Smooth muscle cell (in vitro differentiated cells): ENCODE measurements at regions not wholly inside any gene's neighbourhood (a gene's known extent, or its start where the extent isn't known, plus 50 kb on each side); places are given as distances from the start of the nearest gene placed in this dataset.

Source experiments
- DNase-seq: peaks from one replicate; lab custom pipeline; 2025; ENCODE audit not compliant: unreplicated experiment; lab: John Stamatoyannopoulos, UW
- H2AFZ ChIP-seq: fragments of 200-600 bp; sonication (generic); 2 replicates; pipeline ENCODE4 v1.6.0; 2016; ENCODE audit warnings: antibody characterized with exemption, low read depth, mild to moderate bottlenecking
- H3F3A ChIP-seq: fragments of 200-600 bp; sonication (generic); 2 replicates; pipeline ENCODE4 v1.6.0; 2017; ENCODE audit warnings: antibody characterized with exemption, low read depth
- H3K27ac ChIP-seq: fragments of 200-600 bp; sonication (generic); 2 replicates; pipeline ENCODE4 v1.5.1; 2016; ENCODE audit warnings: low read depth, mild to moderate bottlenecking
- H3K27me3 ChIP-seq: fragments of 200-600 bp; sonication (generic); 2 replicates; pipeline ENCODE4 v1.6.1; 2016; ENCODE audit warnings: low read depth, mild to moderate bottlenecking
- H3K36me3 ChIP-seq: fragments of 200-600 bp; sonication (generic); 2 replicates; pipeline ENCODE4 v1.5.1; 2016; ENCODE audit warnings: low read depth
- H3K4me1 ChIP-seq: fragments of 200-600 bp; sonication (generic); 2 replicates; pipeline ENCODE4 v1.5.1; 2016; ENCODE audit warnings: low read depth
- H3K4me2 ChIP-seq: fragments of 200-600 bp; sonication (generic); 2 replicates; pipeline ENCODE4 v1.6.0; 2016; ENCODE audit warnings: mild to moderate bottlenecking
- H3K4me3 ChIP-seq: fragments of 200-600 bp; sonication (generic); 2 replicates; pipeline ENCODE4 v1.5.1; 2016; ENCODE audit warnings: mild to moderate bottlenecking
- H3K79me2 ChIP-seq: fragments of 200-600 bp; sonication (generic); 2 replicates; pipeline ENCODE4 v1.6.0; 2016; ENCODE audit warnings: low read depth, mild to moderate bottlenecking
- H3K9ac ChIP-seq: fragments of 200-600 bp; sonication (generic); 2 replicates; pipeline ENCODE4 v1.6.0; 2016; ENCODE audit warnings: low read depth
- H3K9me3 ChIP-seq: fragments of 200-600 bp; sonication (generic); replicated peaks from 2 replicates; pipeline ENCODE4 v1.5.1; 2016; ENCODE audit warnings: low read depth
- H4K20me1 ChIP-seq: fragments of 200-600 bp; sonication (generic); 2 replicates; pipeline ENCODE4 v1.6.0; 2016; ENCODE audit warnings: low read depth
- WGBS: methylation state at CpG from one replicate; pipeline ENCODE4 v1.1.7; 2016; ENCODE audit warnings: low lambda C conversion rate; 5-methylcytosine and 5-hydroxymethylcytosine counted together
- TF ChIP-seq, protein P1 (sequence below): fragments of 200-600 bp; sonication (generic); IDR thresholded peaks from 2 replicates; pipeline ENCODE4 v1.5.1; 2017; ENCODE audit warnings: borderline replicate concordance, mild to moderate bottlenecking, antibody characterized with exemption; ENCODE audit not compliant: insufficient read depth, poor library complexity, severe bottlenecking

GRCh38 chr4:187767158-187767557 lies 228.4 kb upstream of the ZFP42 start:
- WGBS: 59% methylated on average over 3 of the region's 3 CpGs
- Histone ChIP-seq H3K27ac (no peak overlapping the region), H3K9me3 (no peaks in the 10 kb centered on the region), H3F3A (no peaks in the 10 kb centered on the region), H3K4me3 (no peak overlapping the region), H3K27me3 (no peaks in the 10 kb centered on the region), H4K20me1 (no peaks in the 10 kb centered on the region), H2AFZ (no peak overlapping the region), H3K4me2 (no peak overlapping the region), H3K79me2 (no peaks in the 10 kb centered on the region), H3K36me3 (no peaks in the 10 kb centered on the region), H3K9ac (no peak overlapping the region), H3K4me1 (no peaks in the 10 kb centered on the region)
- TF ChIP-seq, protein P1, sequence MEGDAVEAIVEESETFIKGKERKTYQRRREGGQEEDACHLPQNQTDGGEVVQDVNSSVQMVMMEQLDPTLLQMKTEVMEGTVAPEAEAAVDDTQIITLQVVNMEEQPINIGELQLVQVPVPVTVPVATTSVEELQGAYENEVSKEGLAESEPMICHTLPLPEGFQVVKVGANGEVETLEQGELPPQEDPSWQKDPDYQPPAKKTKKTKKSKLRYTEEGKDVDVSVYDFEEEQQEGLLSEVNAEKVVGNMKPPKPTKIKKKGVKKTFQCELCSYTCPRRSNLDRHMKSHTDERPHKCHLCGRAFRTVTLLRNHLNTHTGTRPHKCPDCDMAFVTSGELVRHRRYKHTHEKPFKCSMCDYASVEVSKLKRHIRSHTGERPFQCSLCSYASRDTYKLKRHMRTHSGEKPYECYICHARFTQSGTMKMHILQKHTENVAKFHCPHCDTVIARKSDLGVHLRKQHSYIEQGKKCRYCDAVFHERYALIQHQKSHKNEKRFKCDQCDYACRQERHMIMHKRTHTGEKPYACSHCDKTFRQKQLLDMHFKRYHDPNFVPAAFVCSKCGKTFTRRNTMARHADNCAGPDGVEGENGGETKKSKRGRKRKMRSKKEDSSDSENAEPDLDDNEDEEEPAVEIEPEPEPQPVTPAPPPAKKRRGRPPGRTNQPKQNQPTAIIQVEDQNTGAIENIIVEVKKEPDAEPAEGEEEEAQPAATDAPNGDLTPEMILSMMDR: no peak
- DNase-seq: no peak

GRCh38 chr4:187767687-187768086 lies 227.9 kb upstream of the ZFP42 start:
- H3K79me2 ChIP-seq: no peaks in the 10 kb centered on the region
- no peaks in the 10 kb centered on the region for H3K36me3 ChIP-seq
- no peaks in the 10 kb centered on the region for H4K20me1 ChIP-seq
- H2AFZ ChIP-seq: no peak overlapping the region
- H3K27ac ChIP-seq: no peak overlapping the region
- H3K27me3 ChIP-seq: no peaks in the 10 kb centered on the region
- no peaks in the 10 kb centered on the region for H3K9me3 ChIP-seq
- TF ChIP-seq, protein P1: no peak
- H3K4me3 ChIP-seq: no peak overlapping the region
- H3F3A ChIP-seq: no peaks in the 10 kb centered on the region
- no peak overlapping the region for H3K9ac ChIP-seq
- DNase-seq: no peak
- H3K4me2 ChIP-seq: no peak overlapping the region
- H3K4me1 ChIP-seq: no peaks in the 10 kb centered on the region

- 86% methylated on average over 8 of the region's 8 CpGs for WGBS
- Histone ChIP-seq H3K4me3 (no peak overlapping the region), H3K9me3 (no peaks in the 10 kb centered on the region), H3F3A (no peaks in the 10 kb centered on the region), H3K4me1 (no peaks in the 10 kb centered on the region), H3K9ac (no peak overlapping the region), H3K4me2 (no peak overlapping the region), H3K79me2 (no peaks in the 10 kb centered on the region), H4K20me1 (no peaks in the 10 kb centered on the region), H2AFZ (no peak overlapping the region), H3K36me3 (no peaks in the 10 kb centered on the region), H3K27me3 (no peaks in the 10 kb centered on the region), H3K27ac (no peak overlapping the region)
- TF ChIP-seq, protein P1: no peak
- DNase-seq: no peak
Observed at GRCh38 chr4:187770345-187770744, 225.2 kb upstream of the ZFP42 start.

DNA sequence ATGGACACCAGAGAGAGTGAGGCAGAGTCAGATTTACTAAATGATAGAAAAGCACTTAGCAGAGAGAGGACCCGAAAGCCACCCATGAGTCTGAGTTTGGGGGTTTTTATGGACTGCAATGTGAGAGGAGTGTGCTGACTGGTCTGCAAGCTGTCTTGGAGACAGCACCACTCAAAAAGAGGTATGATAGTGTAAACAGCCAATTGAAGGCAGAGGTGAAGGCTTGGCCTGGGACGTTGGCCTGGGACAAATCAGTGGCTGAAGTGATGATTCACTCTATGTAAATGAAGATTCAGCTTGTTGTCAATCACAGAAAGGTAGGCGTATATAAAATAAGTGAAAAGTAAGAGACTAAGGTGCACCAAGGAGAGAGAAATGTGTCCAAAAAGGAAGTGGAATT lies 217.6 kb upstream of the ZFP42 start:
- WGBS: 58% methylated on average over 3 of the region's 3 CpGs
- no peaks in the 10 kb centered on the region for H3K27me3 ChIP-seq
- H3K36me3 ChIP-seq: no peaks in the 10 kb centered on the region
- no peaks in the 10 kb centered on the region for H4K20me1 ChIP-seq
- no peak overlapping the region for H3K9ac ChIP-seq
- H2AFZ ChIP-seq: no peak overlapping the region
- H3K27ac ChIP-seq: no peak overlapping the region
- H3F3A ChIP-seq: no peaks in the 10 kb centered on the region
- peaks cover 5% of the 10 kb centered on the region for H3K4me1 ChIP-seq
- no peak overlapping the region for H3K4me3 ChIP-seq
- H3K79me2 ChIP-seq: no peaks in the 10 kb centered on the region
- H3K4me2 ChIP-seq: no peak overlapping the region
- TF ChIP-seq, protein P1: no peak
- no peaks in the 10 kb centered on the region for H3K9me3 ChIP-seq
- DNase-seq: no peak
